Erythroblast (primary cell): ENCODE measurements at regions not wholly inside any gene's neighbourhood (a gene's known extent, or its start where the extent isn't known, plus 50 kb on each side); places are given as distances from the start of the nearest gene placed in this dataset.

ENCODE experiments used
- GATA1 ChIP-seq: IDR thresholded peaks from 2 replicates; pipeline ENCODE4 v1.6.1; 2011; ENCODE audit warnings: low read depth, mild to moderate bottlenecking, control low read depth, low read length, moderate library complexity
- POLR2A ChIP-seq: IDR thresholded peaks from 2 replicates; pipeline ENCODE4 v1.6.1; 2011; ENCODE audit warnings: mild to moderate bottlenecking, low read length

- no peak for TF ChIP-seq POLR2A
- TF ChIP-seq GATA1: no peak
Measured at GRCh38 chr6:127000631-127001030, 117.8 kb upstream of the RSPO3 start.
